Right atrium auricular region (tissue), 2 donors: ENCODE measurements at regions not wholly inside any gene's neighbourhood (a gene's known extent, or its start where the extent isn't known, plus 50 kb on each side); places are given as distances from the start of the nearest gene placed in this dataset.

Experiments used
- DNase-seq: peaks from one replicate; pipeline ENCODE4 v3.0.0-alpha.2; 2019; ENCODE audit warnings: low spot score
- H3K27ac ChIP-seq, 2 donors: fragments of 200-600 bp; sonication (generic); 1 replicate in 1 of 2; 2 replicates in 1 of 2; pipeline ENCODE4 v1.5.1; 2016 to 2019
- H3K27me3 ChIP-seq, 2 donors: fragments of 200-600 bp; sonication (generic); one replicate each; pipeline versions ENCODE4 v1.5.1 to v1.6.0; 2017 to 2019
- H3K36me3 ChIP-seq: fragments of 200-600 bp; sonication (generic); one replicate; pipeline ENCODE4 v1.5.1; 2016
- H3K4me1 ChIP-seq, 2 donors: fragments of 200-600 bp; sonication (generic); one replicate each; pipeline versions ENCODE4 v1.5.1 to v1.6.0; 2017 to 2019
- H3K4me3 ChIP-seq, 2 donors: fragments of 200-600 bp; sonication (generic); 1 replicate in 1 of 2; 2 replicates in 1 of 2; pipeline ENCODE4 v1.5.1; 2017 to 2019; ENCODE audit warnings: mild to moderate bottlenecking in 1 of 2, moderate library complexity in 1 of 2
- H3K9me3 ChIP-seq, 2 donors: fragments of 200-600 bp; sonication (generic); one replicate each; pipeline ENCODE4 v1.5.1; 2019
- CTCF ChIP-seq, 2 donors: fragments of 200-600 bp; sonication (generic); IDR thresholded peaks; one replicate each; pipeline ENCODE4 v1.5.1; 2019; ENCODE audit warnings: antibody characterized with exemption in 2 of 2

GRCh38 chr11:121886996-121887395 lies 229.0 kb downstream of the BLID start:
- H3K27ac ChIP-seq = no peak overlapping the region

GRCh38 chr11:121886005-121886734 lies 229.8 kb downstream of the BLID start:
- H3K36me3 ChIP-seq = no peaks in the 10 kb centered on the region
- H3K9me3 ChIP-seq = no peaks in the 10 kb centered on the region
- H3K27ac ChIP-seq = no peak overlapping the region
- no peak for TF ChIP-seq CTCF (IDR thresholded peaks at IDR 0.05)
- no peak for DNase-seq
- H3K4me1 ChIP-seq = peaks cover 0 to 5% of the 10 kb centered on the region in 2 donors
- no peaks in the 10 kb centered on the region for H3K27me3 ChIP-seq
- H3K4me3 ChIP-seq = no peak overlapping the region

More at GRCh38 chr11:121886996-121887395, 229.0 kb downstream of the BLID start:
- no peak for TF ChIP-seq CTCF (IDR thresholded peaks at IDR 0.05)
- no peak overlapping the region for H3K4me3 ChIP-seq
- no peaks in the 10 kb centered on the region for H3K27me3 ChIP-seq
- no peaks in the 10 kb centered on the region for H3K9me3 ChIP-seq
- peaks cover 0 to 12% of the 10 kb centered on the region in 2 donors for H3K4me1 ChIP-seq
- H3K36me3 ChIP-seq = no peaks in the 10 kb centered on the region
- DNase-seq = no peak

GRCh38 chr11:121884626-121885025 lies 231.4 kb downstream of the BLID start:
- no peaks in the 10 kb centered on the region for H3K36me3 ChIP-seq
- H3K4me3 ChIP-seq = no peak overlapping the region
- H3K9me3 ChIP-seq = no peaks in the 10 kb centered on the region
- no peaks in the 10 kb centered on the region for H3K4me1 ChIP-seq
- TF ChIP-seq CTCF (IDR thresholded peaks at IDR 0.05) = no peak
- no peak overlapping the region for H3K27ac ChIP-seq
- no peak for DNase-seq
- H3K27me3 ChIP-seq = no peaks in the 10 kb centered on the region

- DNase-seq = no peak
- H3K27me3 ChIP-seq = no peaks in the 10 kb centered on the region
- TF ChIP-seq CTCF (IDR thresholded peaks at IDR 0.05) = no peak
- H3K27ac ChIP-seq = no peak overlapping the region
- H3K36me3 ChIP-seq = no peaks in the 10 kb centered on the region
- no peak overlapping the region for H3K4me3 ChIP-seq
- H3K9me3 ChIP-seq = no peaks in the 10 kb centered on the region
- H3K4me1 ChIP-seq = no peaks in the 10 kb centered on the region
Measured at GRCh38 chr11:121881806-121882205, 234.2 kb downstream of the BLID start.

DNA sequence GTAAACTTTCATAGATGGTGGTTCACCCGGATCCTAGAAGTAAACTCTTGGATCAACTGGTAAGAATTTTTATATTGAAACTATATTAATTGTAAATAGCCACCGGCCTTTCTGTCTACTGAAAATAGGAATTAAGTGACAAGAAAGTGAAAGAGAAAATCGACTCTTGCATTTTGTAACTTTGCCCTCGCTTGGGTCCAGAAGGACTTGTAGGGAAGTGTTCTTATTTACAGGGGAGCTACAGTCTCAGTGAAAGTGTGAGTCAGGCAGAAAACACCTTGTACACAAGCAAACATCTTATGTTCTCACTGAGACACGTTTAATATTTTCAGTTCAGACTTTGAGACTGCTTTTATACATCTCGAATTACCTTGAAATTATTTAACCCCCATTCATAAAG lies 238.9 kb downstream of the BLID start:
- TF ChIP-seq CTCF (IDR thresholded peaks at IDR 0.05) = no peak
- DNase-seq = no peak
- Histone ChIP-seq H3K4me3 (no peak overlapping the region), H3K36me3 (no peaks in the 10 kb centered on the region), H3K27ac (no peak overlapping the region), H3K4me1 (no peaks in the 10 kb centered on the region), H3K27me3 (no peaks in the 10 kb centered on the region), H3K9me3 (no peaks in the 10 kb centered on the region)

DNA sequence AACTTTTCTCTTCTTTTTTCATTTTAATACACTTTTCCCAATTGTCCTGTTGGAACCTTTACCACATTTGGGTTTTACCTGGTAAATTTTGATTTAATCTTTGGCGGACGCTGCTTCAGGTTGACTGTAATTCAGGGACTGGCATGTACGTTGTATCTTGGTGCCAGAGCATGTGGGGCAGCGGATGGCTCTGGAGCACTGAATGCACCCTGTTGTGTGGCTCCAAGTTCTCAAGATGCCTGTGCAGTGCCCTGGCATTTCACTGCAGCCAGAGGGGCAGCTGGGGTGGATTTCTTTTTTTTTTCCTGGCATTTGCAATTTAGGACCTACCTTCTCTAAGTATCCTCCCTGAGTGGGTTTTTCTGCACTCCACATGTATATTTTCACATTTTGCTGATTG lies 242.2 kb downstream of the BLID start:
- Histone ChIP-seq H3K36me3 (no peaks in the 10 kb centered on the region), H3K4me1 (peaks cover 0 to 11% of the 10 kb centered on the region in 2 donors), H3K4me3 (no peak overlapping the region), H3K9me3 (no peaks in the 10 kb centered on the region), H3K27me3 (no peaks in the 10 kb centered on the region), H3K27ac (no peak overlapping the region)
- DNase-seq = no peak
- TF ChIP-seq CTCF (IDR thresholded peaks at IDR 0.05) = no peak
